Prostate gland (tissue), 2 donors: ENCODE measurements at regions not wholly inside any gene's neighbourhood (a gene's known extent, or its start where the extent isn't known, plus 50 kb on each side); places are given as distances from the start of the nearest gene placed in this dataset.

Source experiments
- DNase-seq: peaks from one replicate; pipeline ENCODE4 v3.0.0-alpha.2; 2019; ENCODE audit warnings: low spot score
- H3K27ac ChIP-seq, 2 donors: fragments of 200-600 bp; sonication (generic); 2 replicates each; pipeline ENCODE4 v1.5.1; 2017 to 2019
- H3K27me3 ChIP-seq: fragments of 200-600 bp; sonication (generic); replicated peaks from 2 replicates; pipeline ENCODE4 v1.5.1; 2019; ENCODE audit not compliant: insufficient read depth
- H3K36me3 ChIP-seq, 2 donors: fragments of 200-600 bp; sonication (generic); 1 replicate in 1 of 2; 2 replicates in 1 of 2; pipeline versions ENCODE4 v1.5.1 to v1.8.1; 2017 to 2019
- H3K4me1 ChIP-seq: fragments of 200-600 bp; sonication (generic); replicated peaks from 2 replicates; pipeline ENCODE4 v1.5.1; 2019
- H3K4me3 ChIP-seq, 2 donors: fragments of 200-600 bp; sonication (generic); 2 replicates each; pipeline ENCODE4 v1.5.1; 2017 to 2019
- H3K9me3 ChIP-seq: fragments of 200-600 bp; sonication (generic); 2 replicates; pipeline ENCODE4 v1.5.1; 2017
- POLR2A ChIP-seq: fragments of 450-650 bp; IDR thresholded peaks from one replicate; pipeline ENCODE4 v1.6.1; 2016; ENCODE audit warnings: antibody characterized with exemption, mild to moderate bottlenecking
- POLR2AphosphoS5 ChIP-seq: sonication (generic); formaldehyde crosslinking; IDR thresholded peaks from one replicate; pipeline ENCODE4 v1.6.1; 2017; ENCODE audit warnings: antibody characterized with exemption
- WGBS: methylation state at CpG from one replicate; pipeline ENCODE4 v1.1.5; 2018; 5-methylcytosine and 5-hydroxymethylcytosine counted together
- intact Hi-C: fragments of 100-400 bp; cut with DNase I; formaldehyde crosslinking; loops from one replicate; pipeline ENCODE4 v1.14.2; 2022
- TF ChIP-seq, protein P1 (sequence below), 4 experiments: fragments of 200-600 bp in 2 of 4; fragments of 450-650 bp in 2 of 4; sonication (generic) in 2 of 4; IDR thresholded peaks; 1 replicate in 3 of 4; 2 replicates in 1 of 4; pipeline ENCODE4 v1.5.1; 2016 to 2019; ENCODE audit warnings: antibody characterized with exemption in 4 of 4, mild to moderate bottlenecking in 2 of 4, moderate library complexity in 2 of 4

GRCh38 chr6:170179616-170180324 is 111.1 kb downstream of the DLL1 start:
- no peaks in the 10 kb centered on the region for H3K4me1 ChIP-seq
- H3K27me3 ChIP-seq: no peaks in the 10 kb centered on the region
- WGBS: 85% methylated on average over 10 of the region's 10 CpGs
- no peaks in the 10 kb centered on the region for H3K36me3 ChIP-seq
- no peaks in the 10 kb centered on the region for H3K9me3 ChIP-seq
- no peak overlapping the region for H3K4me3 ChIP-seq
- no peak for TF ChIP-seq POLR2A
- TF ChIP-seq, protein P1, sequence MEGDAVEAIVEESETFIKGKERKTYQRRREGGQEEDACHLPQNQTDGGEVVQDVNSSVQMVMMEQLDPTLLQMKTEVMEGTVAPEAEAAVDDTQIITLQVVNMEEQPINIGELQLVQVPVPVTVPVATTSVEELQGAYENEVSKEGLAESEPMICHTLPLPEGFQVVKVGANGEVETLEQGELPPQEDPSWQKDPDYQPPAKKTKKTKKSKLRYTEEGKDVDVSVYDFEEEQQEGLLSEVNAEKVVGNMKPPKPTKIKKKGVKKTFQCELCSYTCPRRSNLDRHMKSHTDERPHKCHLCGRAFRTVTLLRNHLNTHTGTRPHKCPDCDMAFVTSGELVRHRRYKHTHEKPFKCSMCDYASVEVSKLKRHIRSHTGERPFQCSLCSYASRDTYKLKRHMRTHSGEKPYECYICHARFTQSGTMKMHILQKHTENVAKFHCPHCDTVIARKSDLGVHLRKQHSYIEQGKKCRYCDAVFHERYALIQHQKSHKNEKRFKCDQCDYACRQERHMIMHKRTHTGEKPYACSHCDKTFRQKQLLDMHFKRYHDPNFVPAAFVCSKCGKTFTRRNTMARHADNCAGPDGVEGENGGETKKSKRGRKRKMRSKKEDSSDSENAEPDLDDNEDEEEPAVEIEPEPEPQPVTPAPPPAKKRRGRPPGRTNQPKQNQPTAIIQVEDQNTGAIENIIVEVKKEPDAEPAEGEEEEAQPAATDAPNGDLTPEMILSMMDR (IDR thresholded peaks at IDR 0.05): no peak
- TF ChIP-seq POLR2AphosphoS5: no peak
- intact Hi-C loops: no loop called here
- peak overlapping the region; percentile 8 to 66 for H3K27ac ChIP-seq
- peak; percentile 3 for DNase-seq

DNA sequence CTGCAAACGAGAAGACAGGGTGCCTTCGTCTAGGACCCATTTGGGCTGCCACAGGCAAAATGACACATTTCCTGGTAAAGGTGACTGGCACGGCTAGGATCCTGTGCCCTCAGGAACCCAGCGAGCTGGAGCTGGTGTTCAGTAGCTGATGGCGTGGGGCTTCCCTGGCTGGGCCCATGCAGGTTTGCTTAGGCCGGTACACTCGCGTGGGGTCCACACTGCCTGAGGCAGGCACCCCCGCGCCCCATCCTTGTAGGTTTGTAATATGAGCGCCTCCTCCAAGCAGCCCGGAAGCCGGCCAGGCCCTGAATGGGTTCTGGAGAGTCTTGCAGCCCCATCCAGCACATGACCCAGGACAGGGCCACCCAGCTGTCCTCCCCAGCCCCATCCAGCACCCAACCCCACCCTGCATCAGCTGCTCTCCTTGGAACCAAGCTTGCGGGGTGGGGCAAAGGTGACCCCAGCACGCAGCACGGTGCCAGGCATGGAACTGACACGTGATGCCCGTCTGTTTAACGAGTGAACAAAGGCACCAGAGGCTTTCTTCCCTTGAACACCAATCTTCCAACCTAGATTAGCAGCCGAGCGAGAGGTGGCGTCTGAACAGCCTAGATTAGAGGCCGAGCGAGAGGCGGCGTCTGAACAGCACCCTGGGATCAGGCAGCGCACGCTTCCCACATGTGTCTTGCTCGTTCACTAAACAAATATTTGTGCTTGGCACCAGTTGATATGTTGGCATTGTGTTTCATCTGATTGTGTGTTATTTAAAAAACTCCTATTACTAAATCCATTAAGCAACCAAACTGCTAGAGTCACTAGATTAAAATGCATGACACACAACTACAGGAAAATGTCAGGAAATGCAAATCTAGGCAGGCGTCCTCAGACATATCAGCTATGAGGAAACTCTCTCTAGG is 112.1 kb downstream of the DLL1 start:
- WGBS: 68% methylated on average over 30 of the region's 30 CpGs
- Histone ChIP-seq H3K4me1 (no peaks in the 10 kb centered on the region), H3K36me3 (no peaks in the 10 kb centered on the region), H3K9me3 (no peaks in the 10 kb centered on the region), H3K4me3 (no peak overlapping the region), H3K27me3 (no peaks in the 10 kb centered on the region), H3K27ac (peak overlapping the region; percentile 66)
- peak; percentile 88 for DNase-seq
- TF ChIP-seq POLR2AphosphoS5 (peak; percentile 87), POLR2A (no peak)
- TF ChIP-seq, protein P1 (IDR thresholded peaks at IDR 0.05): peak in 2 of 4 experiments; percentile 4 to 8
- intact Hi-C loops: no loop called here

DNA sequence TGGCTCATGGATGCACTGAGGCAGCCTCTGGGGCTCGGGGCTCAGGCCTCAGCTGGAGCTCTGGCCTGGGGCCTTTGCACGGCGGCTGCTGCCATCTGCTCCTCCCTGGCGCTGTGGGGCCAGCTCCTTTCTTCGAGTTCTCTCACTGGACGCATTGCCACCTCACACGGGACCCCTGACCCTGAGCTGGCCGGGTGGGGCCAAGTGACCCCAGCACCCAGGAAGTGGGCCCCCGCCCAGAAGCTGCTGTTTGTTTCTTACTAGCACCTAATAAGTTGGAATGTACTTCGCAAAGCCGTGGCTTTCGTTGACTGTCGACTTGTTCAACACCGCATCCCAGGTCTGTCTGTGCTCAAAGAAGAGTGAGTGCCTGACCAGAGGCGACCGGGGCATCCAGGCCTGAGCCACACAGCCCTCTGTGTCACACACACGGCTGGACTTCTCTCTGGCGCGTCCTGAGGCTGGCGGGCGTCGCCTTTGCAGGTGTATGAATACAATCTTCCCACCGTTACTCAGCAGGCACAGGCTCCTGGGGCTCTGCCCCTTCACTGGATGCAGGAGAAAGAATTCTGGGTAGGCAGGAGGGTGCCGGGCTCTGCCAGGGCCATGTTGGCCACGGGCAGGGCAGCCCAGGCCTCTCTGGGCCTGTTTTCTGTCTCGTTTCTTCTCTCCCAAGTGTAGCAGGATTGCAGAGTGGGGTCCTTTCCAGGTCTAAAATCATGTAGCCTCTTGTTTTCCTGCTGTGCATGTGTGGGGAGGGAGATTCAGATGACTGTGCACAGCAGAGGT is 112.9 kb downstream of the DLL1 start:
- no peak overlapping the region for H3K4me3 ChIP-seq
- TF ChIP-seq POLR2A: no peak
- 93% methylated on average over 26 of the region's 26 CpGs for WGBS
- peak overlapping the region in 1 of 2 donors; percentile 66 for H3K27ac ChIP-seq
- no peaks in the 10 kb centered on the region for H3K27me3 ChIP-seq
- H3K4me1 ChIP-seq: no peaks in the 10 kb centered on the region
- no peaks in the 10 kb centered on the region for H3K36me3 ChIP-seq
- DNase-seq: peak; percentile 4
- no peaks in the 10 kb centered on the region for H3K9me3 ChIP-seq
- intact Hi-C loops: no loop called here

- 68% methylated on average over 51 of the region's 61 CpGs for WGBS
- DNase-seq: peak; percentile 14
- TF ChIP-seq POLR2AphosphoS5: no peak
- TF ChIP-seq, protein P1 (IDR thresholded peaks at IDR 0.05): no peak
- TF ChIP-seq POLR2A: no peak
These were observed 113.7 kb downstream of the DLL1 start for GRCh38 chr6:170176898-170177771.

More at GRCh38 chr6:170176898-170177771, 113.7 kb downstream of the DLL1 start:
- Histone ChIP-seq H3K4me1 (no peaks in the 10 kb centered on the region), H3K27ac (peak overlapping the region in 1 of 2 donors; percentile 5), H3K9me3 (no peaks in the 10 kb centered on the region), H3K4me3 (peak overlapping the region in 1 of 2 donors; percentile 3), H3K36me3 (no peaks in the 10 kb centered on the region), H3K27me3 (no peaks in the 10 kb centered on the region)
- intact Hi-C loops: no loop called here
